ENCODE measurements at regions not wholly inside any gene's neighbourhood (a gene's known extent, or its start where the extent isn't known, plus 50 kb on each side); places are given as distances from the start of the nearest gene placed in this dataset.

DNA sequence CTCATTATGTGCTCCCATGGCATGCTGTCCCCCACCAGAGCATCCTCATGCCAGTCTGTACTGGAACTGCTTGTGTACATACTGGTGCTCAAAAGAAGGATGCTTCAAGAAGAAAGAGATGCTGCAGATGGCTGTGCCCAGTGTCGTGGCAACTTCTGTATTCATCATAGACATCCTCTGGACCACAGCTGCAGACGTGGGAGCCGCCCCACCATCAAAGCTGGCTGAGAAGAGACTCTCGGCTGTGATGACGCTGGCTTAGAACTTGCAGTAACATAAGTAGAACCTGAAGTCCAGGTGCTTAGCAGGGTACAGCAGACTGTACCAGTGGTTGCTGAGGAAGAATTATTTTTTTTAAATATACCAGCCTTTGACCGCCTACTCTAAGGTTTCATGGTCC is 112.6 kb upstream of the ARHGAP5 start:
- no peaks in the 10 kb centered on the region for H3K27me3 ChIP-seq (ENCODE audit: control insufficient read depth, insufficient read depth, low read length)
- no peak overlapping the region for H2AFZ ChIP-seq (ENCODE audit: low read length)
- no peak for DNase-seq (ENCODE audit: low read depth in 2 of 2)
- H3K4me1 ChIP-seq (ENCODE audit: control insufficient read depth, extremely low read depth, insufficient read depth, low read length): no peaks in the 10 kb centered on the region
- no peak overlapping the region for H3K4me3 ChIP-seq (replicated peaks in 1 of 4; ENCODE audit: control extremely low read depth in 1 of 4, insufficient read depth in 1 of 4, low read depth in 3 of 4, low read length in 4 of 4)
- H3K79me2 ChIP-seq (ENCODE audit: control insufficient read depth, insufficient read depth, low read length): no peaks in the 10 kb centered on the region
- no peaks in the 10 kb centered on the region for H3K9me3 ChIP-seq (ENCODE audit: control insufficient read depth, insufficient read depth, low read depth, low read length)
- no peak overlapping the region for H3K9ac ChIP-seq (ENCODE audit: insufficient read depth, low read length)
- no peaks in the 10 kb centered on the region for H3K36me3 ChIP-seq (ENCODE audit: control insufficient read depth, insufficient read depth, low read length)
- no peak overlapping the region for H3K4me2 ChIP-seq (ENCODE audit: extremely low read depth, insufficient read depth, low read length)
- H3K27ac ChIP-seq (ENCODE audit: insufficient read depth, low read length): no peak overlapping the region
- TF ChIP-seq EZH2 (IDR thresholded peaks at IDR 0.05; ENCODE audit: low read length, missing control alignments): no peak
- TF ChIP-seq, protein P1, sequence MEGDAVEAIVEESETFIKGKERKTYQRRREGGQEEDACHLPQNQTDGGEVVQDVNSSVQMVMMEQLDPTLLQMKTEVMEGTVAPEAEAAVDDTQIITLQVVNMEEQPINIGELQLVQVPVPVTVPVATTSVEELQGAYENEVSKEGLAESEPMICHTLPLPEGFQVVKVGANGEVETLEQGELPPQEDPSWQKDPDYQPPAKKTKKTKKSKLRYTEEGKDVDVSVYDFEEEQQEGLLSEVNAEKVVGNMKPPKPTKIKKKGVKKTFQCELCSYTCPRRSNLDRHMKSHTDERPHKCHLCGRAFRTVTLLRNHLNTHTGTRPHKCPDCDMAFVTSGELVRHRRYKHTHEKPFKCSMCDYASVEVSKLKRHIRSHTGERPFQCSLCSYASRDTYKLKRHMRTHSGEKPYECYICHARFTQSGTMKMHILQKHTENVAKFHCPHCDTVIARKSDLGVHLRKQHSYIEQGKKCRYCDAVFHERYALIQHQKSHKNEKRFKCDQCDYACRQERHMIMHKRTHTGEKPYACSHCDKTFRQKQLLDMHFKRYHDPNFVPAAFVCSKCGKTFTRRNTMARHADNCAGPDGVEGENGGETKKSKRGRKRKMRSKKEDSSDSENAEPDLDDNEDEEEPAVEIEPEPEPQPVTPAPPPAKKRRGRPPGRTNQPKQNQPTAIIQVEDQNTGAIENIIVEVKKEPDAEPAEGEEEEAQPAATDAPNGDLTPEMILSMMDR (conservative IDR thresholded peaks at IDR 0.05 in 1 of 2, IDR thresholded peaks at IDR 0.05 in 1 of 2; ENCODE audit: low read depth in 1 of 2, low read length in 2 of 2): no peak
- no peaks in the 10 kb centered on the region for H4K20me1 ChIP-seq (ENCODE audit: control insufficient read depth, extremely low read depth, insufficient read depth, low read length)

DNA sequence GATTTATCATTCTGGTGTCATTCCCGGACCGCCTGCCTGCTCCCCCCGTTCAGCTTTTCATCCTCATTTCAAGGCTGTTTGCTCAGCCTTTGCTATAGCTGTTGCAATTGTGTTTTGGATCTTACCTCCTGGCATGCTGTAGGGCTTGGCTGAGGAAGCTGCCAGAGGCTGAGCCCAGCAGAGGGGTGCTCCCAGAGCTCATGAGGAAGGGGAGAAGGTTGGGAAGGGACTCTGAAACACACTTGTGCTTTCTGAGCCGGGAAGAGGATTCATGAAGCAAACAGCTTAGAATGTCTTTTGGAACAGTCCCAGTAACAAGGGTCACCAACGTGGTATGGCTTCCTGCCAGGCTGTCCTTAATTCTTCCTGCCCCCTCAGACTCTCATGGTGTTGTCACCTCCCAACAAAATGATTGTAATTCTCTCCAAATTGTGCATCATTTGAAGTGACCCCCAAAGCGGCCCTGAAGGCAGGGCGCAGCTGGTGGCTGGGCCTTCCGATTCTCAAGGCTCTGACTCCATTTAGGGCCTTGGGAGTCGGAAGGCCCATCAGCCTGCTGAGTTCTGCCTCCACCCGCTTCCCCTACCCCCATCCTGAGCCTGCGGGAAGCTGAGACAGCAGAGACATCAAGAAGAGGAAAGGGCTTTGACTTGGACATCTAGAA is 111.9 kb upstream of the ARHGAP5 start:
- H3K79me2 ChIP-seq (ENCODE audit: control insufficient read depth, insufficient read depth, low read length): no peaks in the 10 kb centered on the region
- no peak overlapping the region for H3K4me3 ChIP-seq (replicated peaks in 1 of 4; ENCODE audit: control extremely low read depth in 1 of 4, insufficient read depth in 1 of 4, low read depth in 3 of 4, low read length in 4 of 4)
- no peak overlapping the region for H3K4me2 ChIP-seq (ENCODE audit: extremely low read depth, insufficient read depth, low read length)
- H3K27me3 ChIP-seq (ENCODE audit: control insufficient read depth, insufficient read depth, low read length): no peaks in the 10 kb centered on the region
- no peaks in the 10 kb centered on the region for H4K20me1 ChIP-seq (ENCODE audit: control insufficient read depth, extremely low read depth, insufficient read depth, low read length)
- no peaks in the 10 kb centered on the region for H3K9me3 ChIP-seq (ENCODE audit: control insufficient read depth, insufficient read depth, low read depth, low read length)
- H3K9ac ChIP-seq (ENCODE audit: insufficient read depth, low read length): no peak overlapping the region
- peak overlapping the region; percentile 47 for H2AFZ ChIP-seq (ENCODE audit: low read length)
- no peaks in the 10 kb centered on the region for H3K4me1 ChIP-seq (ENCODE audit: control insufficient read depth, extremely low read depth, insufficient read depth, low read length)
- TF ChIP-seq, protein P1 (conservative IDR thresholded peaks at IDR 0.05 in 1 of 2, IDR thresholded peaks at IDR 0.05 in 1 of 2; ENCODE audit: low read depth in 1 of 2, low read length in 2 of 2): no peak
- no peak for TF ChIP-seq EZH2 (IDR thresholded peaks at IDR 0.05; ENCODE audit: low read length, missing control alignments)
- H3K27ac ChIP-seq (ENCODE audit: insufficient read depth, low read length): no peak overlapping the region
- DNase-seq (ENCODE audit: low read depth in 2 of 2): peak; percentile 12 to 30
- no peaks in the 10 kb centered on the region for H3K36me3 ChIP-seq (ENCODE audit: control insufficient read depth, insufficient read depth, low read length)

DNA sequence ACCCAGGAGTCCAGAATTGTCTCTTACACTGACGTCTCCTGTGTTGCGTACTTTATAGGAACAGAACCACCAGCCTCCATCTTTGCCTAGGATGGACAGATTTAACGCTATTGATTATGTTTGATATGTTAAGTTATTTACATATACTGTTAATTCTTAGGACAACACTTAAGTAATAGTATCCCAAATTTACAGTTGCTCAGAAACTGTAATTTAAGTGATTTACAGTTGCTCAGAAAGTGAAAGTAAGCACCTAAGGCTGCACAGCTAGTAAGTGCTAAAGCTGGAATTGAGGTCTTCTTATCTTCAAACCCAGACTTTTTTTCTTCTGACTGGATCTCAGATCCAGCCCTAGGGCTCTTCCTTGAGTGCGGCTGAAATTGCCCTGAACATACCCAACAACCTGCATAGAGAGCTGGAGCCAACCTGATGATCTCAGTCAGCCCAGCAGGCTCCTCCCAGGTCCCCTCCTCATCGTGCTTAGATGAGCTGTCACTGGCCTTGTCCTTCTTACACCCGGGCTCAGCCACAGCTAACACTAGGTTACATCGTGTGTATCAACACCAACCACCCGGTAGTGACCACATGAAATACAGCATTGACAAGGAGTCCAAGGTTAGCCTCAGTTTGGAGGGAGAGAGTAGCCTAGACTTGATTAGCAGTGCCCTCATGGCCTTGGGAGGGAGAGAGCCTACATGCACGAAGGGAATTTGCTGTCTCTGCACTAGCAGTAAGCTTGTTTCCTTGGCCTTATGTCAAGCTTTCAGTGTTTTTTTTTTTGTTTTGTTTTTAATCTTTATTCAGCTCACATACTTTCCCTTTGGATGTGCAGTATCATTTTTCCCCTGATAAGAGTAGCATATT is 111.1 kb upstream of the ARHGAP5 start:
- H3K27me3 ChIP-seq (ENCODE audit: control insufficient read depth, insufficient read depth, low read length): no peaks in the 10 kb centered on the region
- no peak for TF ChIP-seq EZH2 (IDR thresholded peaks at IDR 0.05; ENCODE audit: low read length, missing control alignments)
- TF ChIP-seq, protein P1 (conservative IDR thresholded peaks at IDR 0.05 in 1 of 2, IDR thresholded peaks at IDR 0.05 in 1 of 2; ENCODE audit: low read depth in 1 of 2, low read length in 2 of 2): no peak
- no peak overlapping the region for H3K9ac ChIP-seq (ENCODE audit: insufficient read depth, low read length)
- H3K4me3 ChIP-seq (replicated peaks in 1 of 4; ENCODE audit: control extremely low read depth in 1 of 4, insufficient read depth in 1 of 4, low read depth in 3 of 4, low read length in 4 of 4): no peak overlapping the region
- H3K36me3 ChIP-seq (ENCODE audit: control insufficient read depth, insufficient read depth, low read length): no peaks in the 10 kb centered on the region
- no peaks in the 10 kb centered on the region for H3K79me2 ChIP-seq (ENCODE audit: control insufficient read depth, insufficient read depth, low read length)
- no peaks in the 10 kb centered on the region for H4K20me1 ChIP-seq (ENCODE audit: control insufficient read depth, extremely low read depth, insufficient read depth, low read length)
- H3K27ac ChIP-seq (ENCODE audit: insufficient read depth, low read length): no peak overlapping the region
- no peaks in the 10 kb centered on the region for H3K4me1 ChIP-seq (ENCODE audit: control insufficient read depth, extremely low read depth, insufficient read depth, low read length)
- H3K9me3 ChIP-seq (ENCODE audit: control insufficient read depth, insufficient read depth, low read depth, low read length): no peaks in the 10 kb centered on the region
- H2AFZ ChIP-seq (ENCODE audit: low read length): peak overlapping the region; percentile 68
- peak; percentile 17 to 40 for DNase-seq (ENCODE audit: low read depth in 2 of 2)
- H3K4me2 ChIP-seq (ENCODE audit: extremely low read depth, insufficient read depth, low read length): no peak overlapping the region

Data from fibroblast of lung (primary cell).